Motor neuron (in vitro differentiated cells): ENCODE measurements at regions not wholly inside any gene's neighbourhood (a gene's known extent, or its start where the extent isn't known, plus 50 kb on each side); places are given as distances from the start of the nearest gene placed in this dataset.

ENCODE experiments used
- ATAC-seq, 8 experiments: fragments of 200-7000 bp; cut with Tn5 transposase; replicated peaks in 6 of 8; 2 replicates each; pipeline ENCODE4 v1.8.0; 2021; ENCODE audit warnings: mild to moderate bottlenecking in 8 of 8, moderate library complexity in 8 of 8
- H3K27ac ChIP-seq, 2 donors: fragments of 250-450 bp; sonication (Bioruptor Pico); 2 replicates each; pipeline ENCODE4 v1.9.0; 2021; ENCODE audit warnings: antibody characterized with exemption in 2 of 2, mild to moderate bottlenecking in 2 of 2, moderate library complexity in 1 of 2
- H3K4me1 ChIP-seq, 2 donors: fragments of 250-450 bp; sonication (Bioruptor Pico); replicated peaks in 1 of 2; 2 replicates each; pipeline ENCODE4 v1.6.1; 2021; ENCODE audit warnings: antibody characterized with exemption in 2 of 2, mild to moderate bottlenecking in 2 of 2, moderate library complexity in 1 of 2
- H3K4me3 ChIP-seq, 5 donors: fragments of 250-450 bp; sonication (Bioruptor Pico); 2 replicates each; pipeline ENCODE4 v1.9.0; 2021; ENCODE audit warnings: antibody characterized with exemption in 5 of 5, mild to moderate bottlenecking in 5 of 5, moderate library complexity in 4 of 5
- WGBS, 10 experiments: fragments of 450-650 bp; shearing (Covaris generic); methylation state at CpG; one replicate each; pipeline ENCODE4 v1.0.0; 2022; 5-methylcytosine and 5-hydroxymethylcytosine counted together
- in situ Hi-C, 9 experiments: fragments of 400-800 bp; cut with MboI; loops; one replicate each; pipeline ENCODE4 v1.15.0; 2021; ENCODE audit warnings: low sequenced_read_pairs in 9 of 9, low pct_unique_long_range_greater_than_20kb in 2 of 9; ENCODE audit not compliant: unreplicated experiment in 9 of 9

GRCh38 chr1:234944439-234945344 is 183.9 kb downstream of the TOMM20 start:
- Histone ChIP-seq H3K27ac (no peak overlapping the region), H3K4me3 (no peak overlapping the region), H3K4me1 (no peaks in the 10 kb centered on the region)
- in situ Hi-C loops, result no loop called here
- ATAC-seq, result no peak
- 34 to 98% (median 90%) methylated on average over 5 to 6 of the region's 6 CpGs for WGBS, 10 experiments

- 0 to 89% (median 71%) methylated on average over 1 to 7 of the region's 7 CpGs for WGBS, 10 experiments
- in situ Hi-C loops, result no loop called here
- Histone ChIP-seq H3K4me1 (no peaks in the 10 kb centered on the region), H3K4me3 (no peak overlapping the region), H3K27ac (no peak overlapping the region)
- ATAC-seq, result no peak
Observed at GRCh38 chr1:234943836-234944402, 184.7 kb downstream of the TOMM20 start.

GRCh38 chr1:234942879-234943506 is 185.6 kb downstream of the TOMM20 start:
- no peak overlapping the region for H3K27ac ChIP-seq
- no peak overlapping the region for H3K4me3 ChIP-seq
- 79 to 100% (median 90%) methylated on average over 1 to 5 of the region's 5 CpGs; no CpG with 5 or more reads in 2 of the 10 experiments for WGBS, 10 experiments
- peak in 2 of 8 experiments; percentile 35 to 52 for ATAC-seq
- H3K4me1 ChIP-seq, result no peaks in the 10 kb centered on the region
- in situ Hi-C loops, result no loop called here

- in situ Hi-C loops, result no loop called here
- H3K4me3 ChIP-seq, result no peak overlapping the region
- H3K4me1 ChIP-seq, result no peaks in the 10 kb centered on the region
- ATAC-seq, result no peak
- no peak overlapping the region for H3K27ac ChIP-seq
- WGBS, 10 experiments, result 20 to 100% (median 85%) methylated on average over 2 to 4 of the region's 4 CpGs; no CpG with 5 or more reads in 3 of the 10 experiments
Observed at GRCh38 chr1:234942012-234942332, 186.7 kb downstream of the TOMM20 start.

- ATAC-seq, result peak in 2 of 8 experiments; percentile 33 to 34
- H3K27ac ChIP-seq, result no peak overlapping the region
- 50 to 100% (median 83%) methylated on average over 1 to 3 of the region's 3 CpGs for WGBS, 10 experiments
- H3K4me1 ChIP-seq, result no peaks in the 10 kb centered on the region
- no peak overlapping the region for H3K4me3 ChIP-seq
- in situ Hi-C loops, result no loop called here
Observed at GRCh38 chr1:234941321-234942011, 187.2 kb downstream of the TOMM20 start.

GRCh38 chr1:234940841-234941240 is 187.8 kb downstream of the TOMM20 start:
- no peaks in the 10 kb centered on the region for H3K4me1 ChIP-seq
- no peak overlapping the region for H3K27ac ChIP-seq
- ATAC-seq, result no peak
- in situ Hi-C loops, result no loop called here
- WGBS, 10 experiments, result 80 to 100% (median 94%) methylated on average over 1 to 7 of the region's 7 CpGs; no CpG with 5 or more reads in 2 of the 10 experiments
- no peak overlapping the region for H3K4me3 ChIP-seq

GRCh38 chr1:234938924-234939323 is 189.7 kb downstream of the TOMM20 start:
- WGBS, 10 experiments, result 60 to 100% (median 83%) methylated on average over 1 to 6 of the region's 7 CpGs; no CpG with 5 or more reads in 4 of the 10 experiments
- in situ Hi-C loops, result no loop called here
- no peak overlapping the region for H3K4me3 ChIP-seq
- H3K4me1 ChIP-seq, result no peaks in the 10 kb centered on the region
- no peak for ATAC-seq
- no peak overlapping the region for H3K27ac ChIP-seq

- 75 to 100% (median 80%) methylated on average over 1 of the region's 1 CpG; no CpG with 5 or more reads in 3 of the 10 experiments for WGBS, 10 experiments
- Histone ChIP-seq H3K4me1 (peaks cover 2 to 5% of the 10 kb centered on the region in 2 donors), H3K4me3 (no peak overlapping the region), H3K27ac (no peak overlapping the region)
- in situ Hi-C loops, result no loop called here
- ATAC-seq, result no peak
Observed at GRCh38 chr1:234938135-234938534, 190.5 kb downstream of the TOMM20 start.

- H3K27ac ChIP-seq, result no peak overlapping the region
- in situ Hi-C loops, result no loop called here
- ATAC-seq, result no peak
- WGBS, 10 experiments, result 90 to 97% (median 93%) methylated on average over 5 to 7 of the region's 7 CpGs; no CpG with 5 or more reads in 1 of the 10 experiments
- H3K4me3 ChIP-seq, result no peak overlapping the region
- H3K4me1 ChIP-seq, result peaks cover 10 to 17% of the 10 kb centered on the region in 2 donors
Observed at GRCh38 chr1:234936612-234937389, 191.8 kb downstream of the TOMM20 start.

GRCh38 chr1:234934611-234935033 is 194.0 kb downstream of the TOMM20 start:
- no peak for ATAC-seq
- no peak overlapping the region for H3K27ac ChIP-seq
- peaks cover 11 to 17% of the 10 kb centered on the region in 2 donors for H3K4me1 ChIP-seq
- 76 to 100% (median 91%) methylated on average over 2 to 7 of the region's 7 CpGs for WGBS, 10 experiments
- in situ Hi-C loops, result no loop called here
- H3K4me3 ChIP-seq, result no peak overlapping the region

GRCh38 chr1:234933475-234933874 is 195.2 kb downstream of the TOMM20 start:
- Histone ChIP-seq H3K4me1 (peaks cover 17 to 21% of the 10 kb centered on the region in 2 donors), H3K27ac (no peak overlapping the region), H3K4me3 (no peak overlapping the region)
- 0 to 75% (median 0%) methylated on average over 1 to 2 of the region's 2 CpGs; no CpG with 5 or more reads in 2 of the 10 experiments for WGBS, 10 experiments
- in situ Hi-C loops, result no loop called here
- ATAC-seq, result peak in 6 of 8 experiments; percentile 17 to 92 (median 74)
